ENCODE measurements at regions not wholly inside any gene's neighbourhood (a gene's known extent, or its start where the extent isn't known, plus 50 kb on each side); places are given as distances from the start of the nearest gene placed in this dataset.

DNA sequence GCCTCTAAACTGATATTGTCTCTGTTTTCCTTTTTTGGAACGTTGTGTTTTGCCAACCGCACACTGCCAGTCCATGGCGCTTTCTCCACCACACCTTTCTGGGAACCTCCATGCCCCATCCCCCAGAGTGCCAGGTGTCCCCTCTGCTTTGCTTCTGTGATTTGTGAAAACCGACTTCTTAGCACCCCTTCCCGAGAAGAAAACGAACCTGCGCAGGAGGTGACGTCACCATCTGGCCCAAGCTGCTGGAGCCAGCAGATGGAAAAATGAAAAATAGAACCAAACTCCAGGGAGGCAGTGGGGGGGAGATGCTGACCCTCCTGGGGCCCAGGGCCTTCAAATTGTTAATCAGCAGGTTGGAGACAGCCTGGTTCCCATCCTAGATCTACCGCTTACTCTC lies 103.8 kb downstream of the HTR5A start:
- no peak for TF ChIP-seq CTCF (IDR thresholded peaks at IDR 0.05)
- TF ChIP-seq POLR2A (IDR thresholded peaks at IDR 0.05): no peak

Data from body of pancreas (tissue), 4 donors.